ENCODE measurements at regions not wholly inside any gene's neighbourhood (a gene's known extent, or its start where the extent isn't known, plus 50 kb on each side); places are given as distances from the start of the nearest gene placed in this dataset.

DNA sequence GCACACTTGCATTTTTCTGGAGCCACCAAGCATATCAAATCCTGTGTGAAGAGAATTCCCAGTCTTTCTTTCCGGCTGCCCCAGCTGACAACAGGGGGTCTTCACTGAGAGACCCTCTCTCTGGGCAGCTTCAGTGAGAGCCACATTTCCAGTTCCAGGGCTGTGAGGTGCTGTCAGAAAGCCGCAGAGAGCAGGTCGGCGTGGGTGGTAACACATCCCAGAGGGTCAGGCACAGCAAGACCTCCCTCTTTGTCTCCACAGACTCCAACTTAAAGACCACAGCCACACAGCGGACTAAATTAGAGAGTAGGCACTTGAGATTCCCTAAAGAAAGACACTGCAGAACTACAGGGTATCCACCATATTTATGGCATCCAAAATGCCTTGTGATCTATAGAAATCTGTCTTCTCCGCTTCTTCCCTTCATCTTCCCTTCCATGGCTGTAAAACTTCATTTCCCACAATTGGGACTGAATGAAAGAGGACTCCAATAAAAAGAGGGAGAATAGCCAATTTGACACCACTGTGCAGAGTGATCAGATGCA is 116.0 kb upstream of the C7orf33 start:
- Histone ChIP-seq H3K9me3 (replicated peaks; ENCODE audit: control insufficient read depth, insufficient read depth, low read length) (no peaks in the 10 kb centered on the region), H3K4me2 (ENCODE audit: insufficient read depth, low read length) (no peak overlapping the region), H3K9me1 (replicated peaks; ENCODE audit: control insufficient read depth, extremely low read depth, insufficient read depth, low read length) (no peaks in the 10 kb centered on the region), H3K27ac (ENCODE audit: insufficient read depth, low read depth, low read length) (no peak overlapping the region), H4K20me1 (replicated peaks; ENCODE audit: control insufficient read depth, extremely low read depth, insufficient read depth, low read length) (no peaks in the 10 kb centered on the region), H3K4me1 (ENCODE audit: control insufficient read depth, extremely low read depth, insufficient read depth, low read length) (no peaks in the 10 kb centered on the region), H2AFZ (ENCODE audit: low read depth, low read length) (no peak overlapping the region), H3K79me2 (ENCODE audit: control insufficient read depth, insufficient read depth, low read length) (no peaks in the 10 kb centered on the region), H3K4me3 (replicated peaks in 1 of 3; ENCODE audit: insufficient read depth in 1 of 3, low read depth in 1 of 3, low read length in 3 of 3) (no peak overlapping the region), H3K27me3 (ENCODE audit: control insufficient read depth in 2 of 2, insufficient read depth in 2 of 2, low read length in 2 of 2) (no peaks in the 10 kb centered on the region), H3K9ac (replicated peaks; ENCODE audit: extremely low read depth, insufficient read depth, low read length) (no peak overlapping the region), H3K36me3 (ENCODE audit: control insufficient read depth in 2 of 2, extremely low read depth in 1 of 2, insufficient read depth in 2 of 2, low read length in 2 of 2) (no peaks in the 10 kb centered on the region)
- TF ChIP-seq EZH2 (IDR thresholded peaks at IDR 0.05; ENCODE audit: borderline replicate concordance, low read depth, low read length, severe bottlenecking) (no peak), JUN (IDR thresholded peaks at IDR 0.05; ENCODE audit: borderline replicate concordance, insufficient read depth, insufficient read length, low read depth) (no peak), FOS (IDR thresholded peaks at IDR 0.05; ENCODE audit: borderline replicate concordance, insufficient read depth, low read length) (no peak), GATA2 (IDR thresholded peaks at IDR 0.05; ENCODE audit: insufficient read depth, insufficient read length, low read depth, low read length) (no peak), POLR2AphosphoS5 (IDR thresholded peaks at IDR 0.05; ENCODE audit: insufficient read depth, low read depth, low read length) (no peak), POLR2A (IDR thresholded peaks at IDR 0.05; ENCODE audit: low read depth, low read length) (no peak), MYC (IDR thresholded peaks at IDR 0.05; ENCODE audit: low read depth, low read length) (no peak)
- TF ChIP-seq, protein P1, sequence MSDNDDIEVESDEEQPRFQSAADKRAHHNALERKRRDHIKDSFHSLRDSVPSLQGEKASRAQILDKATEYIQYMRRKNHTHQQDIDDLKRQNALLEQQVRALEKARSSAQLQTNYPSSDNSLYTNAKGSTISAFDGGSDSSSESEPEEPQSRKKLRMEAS (IDR thresholded peaks at IDR 0.05; ENCODE audit: insufficient read depth, insufficient read length), result no peak
- TF ChIP-seq, protein P2, sequence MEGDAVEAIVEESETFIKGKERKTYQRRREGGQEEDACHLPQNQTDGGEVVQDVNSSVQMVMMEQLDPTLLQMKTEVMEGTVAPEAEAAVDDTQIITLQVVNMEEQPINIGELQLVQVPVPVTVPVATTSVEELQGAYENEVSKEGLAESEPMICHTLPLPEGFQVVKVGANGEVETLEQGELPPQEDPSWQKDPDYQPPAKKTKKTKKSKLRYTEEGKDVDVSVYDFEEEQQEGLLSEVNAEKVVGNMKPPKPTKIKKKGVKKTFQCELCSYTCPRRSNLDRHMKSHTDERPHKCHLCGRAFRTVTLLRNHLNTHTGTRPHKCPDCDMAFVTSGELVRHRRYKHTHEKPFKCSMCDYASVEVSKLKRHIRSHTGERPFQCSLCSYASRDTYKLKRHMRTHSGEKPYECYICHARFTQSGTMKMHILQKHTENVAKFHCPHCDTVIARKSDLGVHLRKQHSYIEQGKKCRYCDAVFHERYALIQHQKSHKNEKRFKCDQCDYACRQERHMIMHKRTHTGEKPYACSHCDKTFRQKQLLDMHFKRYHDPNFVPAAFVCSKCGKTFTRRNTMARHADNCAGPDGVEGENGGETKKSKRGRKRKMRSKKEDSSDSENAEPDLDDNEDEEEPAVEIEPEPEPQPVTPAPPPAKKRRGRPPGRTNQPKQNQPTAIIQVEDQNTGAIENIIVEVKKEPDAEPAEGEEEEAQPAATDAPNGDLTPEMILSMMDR (IDR thresholded peaks at IDR 0.05; ENCODE audit: extremely low read depth in 1 of 2, insufficient read depth in 1 of 2, low read depth in 1 of 2, low read length in 2 of 2), result no peak
- no peak for DNase-seq (ENCODE audit: low read depth, low spot score)
- dilution Hi-C loops (cut with MboI; ENCODE audit: extremely low pct_ligation_motif_present, low sequenced_read_pairs), result no loop called here
- BruUV-seq (replicated peaks), result no TSS peak
- intact Hi-C loops (cut with micrococcal nuclease), result no loop called here
- ChIA-PET CTCF (no interaction called here), POLR2A (no interaction called here)
- no peak for FAIRE-seq

Data from endothelial cell of umbilical vein (primary cell).